Uterus (tissue), 2 donors: ENCODE measurements at regions not wholly inside any gene's neighbourhood (a gene's known extent, or its start where the extent isn't known, plus 50 kb on each side); places are given as distances from the start of the nearest gene placed in this dataset.

Experiments used
- POLR2A ChIP-seq, 2 donors: fragments of 450-650 bp; IDR thresholded peaks; one replicate each; pipeline ENCODE4 v1.6.1; 2016; ENCODE audit warnings: antibody characterized with exemption in 2 of 2, mild to moderate bottlenecking in 1 of 2, moderate library complexity in 1 of 2
- TF ChIP-seq, protein P1 (sequence below), 4 experiments: fragments of 200-600 bp in 2 of 4; fragments of 450-650 bp in 2 of 4; sonication (generic) in 2 of 4; IDR thresholded peaks; one replicate each; pipeline ENCODE4 v1.5.1; 2016 to 2019; ENCODE audit warnings: antibody characterized with exemption in 4 of 4, mild to moderate bottlenecking in 2 of 4, moderate library complexity in 1 of 4

GRCh38 chr4:182018691-182019090, 224.5 kb upstream of the TENM3 start:
- TF ChIP-seq, protein P1, sequence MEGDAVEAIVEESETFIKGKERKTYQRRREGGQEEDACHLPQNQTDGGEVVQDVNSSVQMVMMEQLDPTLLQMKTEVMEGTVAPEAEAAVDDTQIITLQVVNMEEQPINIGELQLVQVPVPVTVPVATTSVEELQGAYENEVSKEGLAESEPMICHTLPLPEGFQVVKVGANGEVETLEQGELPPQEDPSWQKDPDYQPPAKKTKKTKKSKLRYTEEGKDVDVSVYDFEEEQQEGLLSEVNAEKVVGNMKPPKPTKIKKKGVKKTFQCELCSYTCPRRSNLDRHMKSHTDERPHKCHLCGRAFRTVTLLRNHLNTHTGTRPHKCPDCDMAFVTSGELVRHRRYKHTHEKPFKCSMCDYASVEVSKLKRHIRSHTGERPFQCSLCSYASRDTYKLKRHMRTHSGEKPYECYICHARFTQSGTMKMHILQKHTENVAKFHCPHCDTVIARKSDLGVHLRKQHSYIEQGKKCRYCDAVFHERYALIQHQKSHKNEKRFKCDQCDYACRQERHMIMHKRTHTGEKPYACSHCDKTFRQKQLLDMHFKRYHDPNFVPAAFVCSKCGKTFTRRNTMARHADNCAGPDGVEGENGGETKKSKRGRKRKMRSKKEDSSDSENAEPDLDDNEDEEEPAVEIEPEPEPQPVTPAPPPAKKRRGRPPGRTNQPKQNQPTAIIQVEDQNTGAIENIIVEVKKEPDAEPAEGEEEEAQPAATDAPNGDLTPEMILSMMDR (IDR thresholded peaks at IDR 0.05) = no peak
- no peak for TF ChIP-seq POLR2A (IDR thresholded peaks at IDR 0.05)
